ENCODE measurements at regions not wholly inside any gene's neighbourhood (a gene's known extent, or its start where the extent isn't known, plus 50 kb on each side); places are given as distances from the start of the nearest gene placed in this dataset.

DNA sequence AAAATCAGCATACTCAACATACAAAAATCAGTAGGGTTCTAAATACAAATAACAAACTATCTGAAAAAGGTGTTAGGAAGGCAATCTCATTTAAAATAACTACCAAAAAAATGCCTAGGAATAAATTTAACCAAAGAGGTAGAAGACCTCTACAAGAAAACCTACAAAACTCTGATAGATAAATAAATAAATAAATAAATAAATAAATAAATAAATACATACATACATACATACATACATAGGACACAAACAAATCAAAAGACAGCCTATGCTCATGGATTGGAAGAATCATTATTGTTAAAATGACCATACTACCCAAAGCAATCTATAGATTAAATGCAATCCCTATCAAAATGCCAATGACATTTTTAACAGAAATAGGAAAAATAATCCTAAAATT lies 194.7 kb downstream of the BARHL2 start:
- no peak for DNase-seq (ENCODE audit: extremely low read depth, low read depth)
- TF ChIP-seq, protein P1, sequence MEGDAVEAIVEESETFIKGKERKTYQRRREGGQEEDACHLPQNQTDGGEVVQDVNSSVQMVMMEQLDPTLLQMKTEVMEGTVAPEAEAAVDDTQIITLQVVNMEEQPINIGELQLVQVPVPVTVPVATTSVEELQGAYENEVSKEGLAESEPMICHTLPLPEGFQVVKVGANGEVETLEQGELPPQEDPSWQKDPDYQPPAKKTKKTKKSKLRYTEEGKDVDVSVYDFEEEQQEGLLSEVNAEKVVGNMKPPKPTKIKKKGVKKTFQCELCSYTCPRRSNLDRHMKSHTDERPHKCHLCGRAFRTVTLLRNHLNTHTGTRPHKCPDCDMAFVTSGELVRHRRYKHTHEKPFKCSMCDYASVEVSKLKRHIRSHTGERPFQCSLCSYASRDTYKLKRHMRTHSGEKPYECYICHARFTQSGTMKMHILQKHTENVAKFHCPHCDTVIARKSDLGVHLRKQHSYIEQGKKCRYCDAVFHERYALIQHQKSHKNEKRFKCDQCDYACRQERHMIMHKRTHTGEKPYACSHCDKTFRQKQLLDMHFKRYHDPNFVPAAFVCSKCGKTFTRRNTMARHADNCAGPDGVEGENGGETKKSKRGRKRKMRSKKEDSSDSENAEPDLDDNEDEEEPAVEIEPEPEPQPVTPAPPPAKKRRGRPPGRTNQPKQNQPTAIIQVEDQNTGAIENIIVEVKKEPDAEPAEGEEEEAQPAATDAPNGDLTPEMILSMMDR (IDR thresholded peaks at IDR 0.05; ENCODE audit: low read depth, low read length, missing control alignments) = no peak
- no peak overlapping the region for H3K4me3 ChIP-seq (replicated peaks; ENCODE audit: low read depth, low read length)

DNA sequence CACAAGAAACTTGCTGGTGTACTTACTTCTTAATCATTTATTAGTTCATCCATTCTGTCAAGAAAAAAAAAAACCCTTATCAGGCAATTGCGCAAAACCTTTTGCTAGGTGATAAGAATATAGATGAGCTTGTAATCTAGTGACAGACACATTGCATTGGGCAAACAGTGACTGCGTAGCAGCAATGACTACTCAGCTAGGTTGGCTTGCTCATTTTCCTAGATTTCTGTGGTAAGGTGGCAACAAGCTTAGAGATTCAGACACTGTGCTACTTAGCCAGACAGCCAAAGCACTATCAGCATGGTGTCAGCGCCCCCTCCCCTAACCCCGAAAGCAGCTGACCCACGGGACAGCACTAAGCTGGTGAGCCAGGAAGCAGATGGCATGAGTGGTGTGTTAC lies 203.1 kb downstream of the BARHL2 start:
- DNase-seq (ENCODE audit: extremely low read depth, low read depth) = no peak
- TF ChIP-seq, protein P1 (IDR thresholded peaks at IDR 0.05; ENCODE audit: low read depth, low read length, missing control alignments) = no peak
- no peak overlapping the region for H3K4me3 ChIP-seq (replicated peaks; ENCODE audit: low read depth, low read length)

DNA sequence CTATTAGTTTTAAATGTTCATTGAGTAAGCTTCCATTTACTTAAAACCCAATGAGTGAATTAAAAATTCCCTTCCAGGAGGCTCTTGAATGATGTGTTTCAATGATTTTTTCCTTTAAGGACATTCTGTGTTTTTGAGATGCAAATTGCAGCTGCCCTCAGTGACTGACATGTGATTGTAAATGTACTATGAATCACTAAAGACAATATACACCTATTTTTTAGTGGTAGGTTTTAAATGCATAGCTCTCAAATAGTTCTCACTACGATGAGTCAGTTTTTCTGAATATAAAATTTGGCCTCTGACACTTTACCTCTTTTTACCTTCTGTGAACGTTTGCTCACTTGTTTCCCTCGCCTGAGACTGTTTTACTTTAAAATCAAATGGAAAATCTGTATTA lies 204.7 kb downstream of the BARHL2 start:
- H3K4me3 ChIP-seq (replicated peaks; ENCODE audit: low read depth, low read length) = no peak overlapping the region
- no peak for DNase-seq (ENCODE audit: extremely low read depth, low read depth)
- TF ChIP-seq, protein P1 (IDR thresholded peaks at IDR 0.05; ENCODE audit: low read depth, low read length, missing control alignments) = no peak

DNA sequence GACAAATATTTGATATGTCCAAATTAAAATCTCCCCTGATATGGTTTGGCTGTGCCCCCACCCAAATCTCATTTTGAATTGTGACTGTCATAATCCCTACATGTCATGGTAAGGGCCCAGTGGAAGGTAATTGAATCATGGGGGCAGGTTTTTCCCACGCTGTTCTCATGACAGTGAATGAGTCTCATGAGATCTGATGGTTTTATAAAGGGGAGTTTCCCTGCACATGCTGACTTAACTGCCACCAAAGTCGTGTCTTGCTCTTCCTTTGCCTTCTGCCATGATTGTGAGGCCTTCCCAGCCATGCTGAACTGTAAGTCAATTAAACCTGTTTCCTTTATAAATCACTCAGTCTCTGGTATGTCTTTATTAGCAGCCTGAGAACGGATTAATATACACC lies 207.0 kb downstream of the BARHL2 start:
- H3K4me3 ChIP-seq (replicated peaks; ENCODE audit: low read depth, low read length) = no peak overlapping the region
- TF ChIP-seq, protein P1 (IDR thresholded peaks at IDR 0.05; ENCODE audit: low read depth, low read length, missing control alignments) = no peak
- DNase-seq (ENCODE audit: extremely low read depth, low read depth) = no peak

DNA sequence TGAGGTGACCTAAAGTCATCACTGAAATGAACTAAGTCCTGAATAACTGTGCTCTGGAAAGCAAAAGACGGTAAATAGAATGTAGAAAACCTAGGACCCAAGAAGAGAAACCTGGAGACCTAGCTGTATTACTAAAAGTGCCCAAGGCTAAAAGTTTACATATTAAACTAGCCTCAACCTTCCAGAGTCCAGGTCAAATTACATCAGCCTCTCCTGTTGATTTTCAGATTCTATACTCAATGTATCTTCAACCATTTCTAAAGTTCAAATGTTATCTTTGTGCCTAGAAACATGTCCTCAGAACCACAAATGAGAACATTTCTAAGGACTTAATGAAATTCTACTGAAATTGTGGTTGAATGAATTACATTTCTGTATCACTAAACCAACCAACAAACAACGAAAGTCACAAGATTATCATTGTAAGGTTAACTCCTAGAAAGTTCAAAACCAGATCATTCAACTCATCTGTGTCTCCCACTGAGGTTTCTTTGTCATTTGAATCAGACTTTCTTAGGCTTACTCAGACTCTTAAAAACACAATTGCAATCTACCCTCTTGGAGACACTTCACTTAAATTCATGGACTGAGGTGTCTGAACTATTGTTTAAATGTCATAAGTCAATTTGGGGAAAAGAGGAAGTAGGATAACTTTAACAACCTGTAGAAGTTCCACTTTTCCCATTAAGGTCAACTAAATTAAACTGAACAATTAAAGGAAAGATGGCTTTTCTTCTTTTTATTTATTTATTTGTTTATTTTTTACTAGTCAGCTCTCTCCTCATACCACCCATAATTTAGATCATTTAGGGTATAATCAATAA lies 207.7 kb downstream of the BARHL2 start:
- DNase-seq (ENCODE audit: extremely low read depth, low read depth) = no peak
- TF ChIP-seq, protein P1 (IDR thresholded peaks at IDR 0.05; ENCODE audit: low read depth, low read length, missing control alignments) = no peak
- no peak overlapping the region for H3K4me3 ChIP-seq (replicated peaks; ENCODE audit: low read depth, low read length)

DNA sequence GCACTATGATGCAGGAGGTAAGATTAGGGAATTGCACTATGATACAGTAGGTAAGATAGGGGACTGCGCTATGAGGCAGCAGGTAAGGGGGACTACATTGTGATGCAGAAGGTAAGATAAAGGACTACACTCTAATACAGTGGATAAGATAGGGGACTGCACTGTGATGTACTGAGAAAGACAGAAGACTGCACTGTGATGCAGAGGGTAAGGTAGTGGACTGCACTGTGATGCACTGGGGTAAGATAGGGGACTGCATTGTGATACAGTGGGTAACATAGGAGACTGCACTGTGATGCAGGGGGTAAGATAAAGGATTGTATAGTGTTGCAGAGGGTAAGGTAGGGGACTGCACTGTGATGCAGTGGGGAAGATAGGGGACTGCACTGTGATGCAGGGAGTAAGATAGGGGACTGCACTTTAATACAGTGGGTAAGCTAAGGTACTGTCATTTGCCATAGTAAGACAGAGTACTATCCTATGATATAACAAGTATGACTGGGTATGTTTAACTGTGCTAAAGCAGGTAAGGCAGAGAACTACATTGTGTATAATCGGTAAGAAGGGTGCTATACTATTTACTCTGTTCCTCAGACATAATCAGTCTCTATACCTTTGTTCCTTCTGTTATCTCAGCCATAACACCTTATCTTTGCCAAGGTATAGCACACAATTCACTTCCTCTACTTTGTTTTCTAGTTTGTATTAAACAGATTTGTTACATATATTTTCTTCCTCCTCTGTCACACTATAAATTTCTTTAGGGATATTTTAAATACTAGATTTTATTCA lies 208.5 kb downstream of the BARHL2 start:
- no peak for DNase-seq (ENCODE audit: extremely low read depth, low read depth)
- TF ChIP-seq, protein P1 (IDR thresholded peaks at IDR 0.05; ENCODE audit: low read depth, low read length, missing control alignments) = no peak
- H3K4me3 ChIP-seq (replicated peaks; ENCODE audit: low read depth, low read length) = no peak overlapping the region

All from HFF-Myc (cell line).